Uterus (tissue), 2 donors: ENCODE measurements at regions not wholly inside any gene's neighbourhood (a gene's known extent, or its start where the extent isn't known, plus 50 kb on each side); places are given as distances from the start of the nearest gene placed in this dataset.

ENCODE experiments used
- CTCF ChIP-seq, 4 experiments: fragments of 200-600 bp in 2 of 4; fragments of 450-650 bp in 2 of 4; sonication (generic) in 2 of 4; IDR thresholded peaks; one replicate each; pipeline ENCODE4 v1.5.1; 2016 to 2019; ENCODE audit warnings: antibody characterized with exemption in 4 of 4, mild to moderate bottlenecking in 2 of 4, moderate library complexity in 1 of 4
- POLR2A ChIP-seq, 2 donors: fragments of 450-650 bp; IDR thresholded peaks; one replicate each; pipeline ENCODE4 v1.6.1; 2016; ENCODE audit warnings: antibody characterized with exemption in 2 of 2, mild to moderate bottlenecking in 1 of 2, moderate library complexity in 1 of 2

GRCh38 chr1:81634294-81634693 lies 166.4 kb upstream of the ADGRL2 start:
- no peak for TF ChIP-seq CTCF (IDR thresholded peaks at IDR 0.05)
- no peak for TF ChIP-seq POLR2A (IDR thresholded peaks at IDR 0.05)
